ENCODE measurements at regions not wholly inside any gene's neighbourhood (a gene's known extent, or its start where the extent isn't known, plus 50 kb on each side); places are given as distances from the start of the nearest gene placed in this dataset.

DNA sequence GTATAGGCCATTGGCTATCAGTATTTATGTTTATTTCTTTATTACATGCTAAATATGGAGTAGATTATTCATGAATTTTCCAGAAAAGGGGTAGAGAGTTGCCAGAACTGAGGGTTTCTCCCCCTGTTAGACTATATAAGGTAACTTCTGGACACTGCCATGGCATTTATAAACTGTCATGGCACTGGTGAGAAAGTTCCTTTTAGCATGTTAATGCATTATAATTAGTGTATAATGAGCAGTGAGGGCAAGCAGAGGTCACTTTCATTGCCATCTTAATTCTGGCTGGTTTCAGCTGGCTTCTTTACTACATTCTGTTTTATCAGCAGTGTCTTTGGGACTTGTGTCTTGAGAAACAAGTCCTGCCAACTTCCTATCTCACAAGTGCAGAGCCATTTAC is 220.0 kb upstream of the CNR1 start:
- Mint-ChIP-seq H3K4me3 (ENCODE audit: unreplicated experiment) (no peak overlapping the region), H3K27me3 (ENCODE audit: unreplicated experiment) (no peaks in the 10 kb centered on the region), H3K4me1 (ENCODE audit: unreplicated experiment) (no peaks in the 10 kb centered on the region), H3K27ac (ENCODE audit: unreplicated experiment) (no peak overlapping the region), H3K9me3 (ENCODE audit: unreplicated experiment) (no peaks in the 10 kb centered on the region), H3K36me3 (ENCODE audit: low read depth, unreplicated experiment) (no peaks in the 10 kb centered on the region)
- no peak for DNase-seq (ENCODE audit: low spot score)
- TF ChIP-seq, protein P1, sequence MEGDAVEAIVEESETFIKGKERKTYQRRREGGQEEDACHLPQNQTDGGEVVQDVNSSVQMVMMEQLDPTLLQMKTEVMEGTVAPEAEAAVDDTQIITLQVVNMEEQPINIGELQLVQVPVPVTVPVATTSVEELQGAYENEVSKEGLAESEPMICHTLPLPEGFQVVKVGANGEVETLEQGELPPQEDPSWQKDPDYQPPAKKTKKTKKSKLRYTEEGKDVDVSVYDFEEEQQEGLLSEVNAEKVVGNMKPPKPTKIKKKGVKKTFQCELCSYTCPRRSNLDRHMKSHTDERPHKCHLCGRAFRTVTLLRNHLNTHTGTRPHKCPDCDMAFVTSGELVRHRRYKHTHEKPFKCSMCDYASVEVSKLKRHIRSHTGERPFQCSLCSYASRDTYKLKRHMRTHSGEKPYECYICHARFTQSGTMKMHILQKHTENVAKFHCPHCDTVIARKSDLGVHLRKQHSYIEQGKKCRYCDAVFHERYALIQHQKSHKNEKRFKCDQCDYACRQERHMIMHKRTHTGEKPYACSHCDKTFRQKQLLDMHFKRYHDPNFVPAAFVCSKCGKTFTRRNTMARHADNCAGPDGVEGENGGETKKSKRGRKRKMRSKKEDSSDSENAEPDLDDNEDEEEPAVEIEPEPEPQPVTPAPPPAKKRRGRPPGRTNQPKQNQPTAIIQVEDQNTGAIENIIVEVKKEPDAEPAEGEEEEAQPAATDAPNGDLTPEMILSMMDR (IDR thresholded peaks at IDR 0.05; ENCODE audit: unreplicated experiment), result no peak

DNA sequence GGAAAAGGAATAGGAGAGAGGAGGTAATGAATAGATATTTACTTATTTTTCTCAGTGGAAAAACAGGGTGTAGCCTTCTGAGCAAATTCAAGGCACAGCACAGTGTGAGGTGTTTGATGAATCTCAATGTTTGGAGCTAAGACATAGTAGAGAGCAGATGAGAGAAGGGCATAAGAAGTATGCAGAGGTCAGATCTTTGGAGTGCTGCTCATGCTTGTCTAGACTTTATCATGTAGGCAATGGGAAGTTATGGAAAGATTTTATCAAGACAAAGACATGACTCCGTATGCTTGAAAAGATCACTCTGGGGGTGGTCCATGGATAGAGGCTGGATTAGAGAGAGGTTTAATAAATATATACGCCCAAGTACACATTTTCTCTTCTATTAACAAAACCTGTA is 217.0 kb upstream of the CNR1 start:
- no peaks in the 10 kb centered on the region for H3K36me3 Mint-ChIP-seq (ENCODE audit: low read depth, unreplicated experiment)
- no peak overlapping the region for H3K4me3 Mint-ChIP-seq (ENCODE audit: unreplicated experiment)
- no peak overlapping the region for H3K27ac Mint-ChIP-seq (ENCODE audit: unreplicated experiment)
- no peak for DNase-seq (ENCODE audit: low spot score)
- no peaks in the 10 kb centered on the region for H3K27me3 Mint-ChIP-seq (ENCODE audit: unreplicated experiment)
- TF ChIP-seq, protein P1 (IDR thresholded peaks at IDR 0.05; ENCODE audit: unreplicated experiment), result no peak
- H3K9me3 Mint-ChIP-seq (ENCODE audit: unreplicated experiment), result no peaks in the 10 kb centered on the region
- peaks cover 4% of the 10 kb centered on the region for H3K4me1 Mint-ChIP-seq (ENCODE audit: unreplicated experiment)

DNA sequence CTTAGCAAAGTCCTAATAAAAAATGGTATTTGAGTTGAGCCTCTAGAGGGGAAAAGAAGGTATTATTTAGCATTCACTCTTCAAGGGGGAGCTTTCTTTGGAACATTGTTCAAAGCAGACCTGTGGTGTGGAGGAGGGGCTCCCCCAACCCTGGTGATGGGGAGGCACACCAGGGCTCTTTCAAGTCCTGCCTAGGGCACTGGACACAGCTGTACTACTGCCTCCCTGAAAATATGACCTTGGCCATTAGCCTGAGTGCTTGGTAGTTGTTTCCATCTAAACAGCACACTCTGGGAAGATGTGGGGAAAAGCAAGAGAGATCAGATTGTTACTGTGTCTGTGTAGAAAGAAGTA is 215.1 kb upstream of the CNR1 start:
- Mint-ChIP-seq H3K4me3 (ENCODE audit: unreplicated experiment) (no peak overlapping the region), H3K27ac (ENCODE audit: unreplicated experiment) (no peak overlapping the region), H3K27me3 (ENCODE audit: unreplicated experiment) (no peaks in the 10 kb centered on the region), H3K9me3 (ENCODE audit: unreplicated experiment) (no peaks in the 10 kb centered on the region), H3K4me1 (ENCODE audit: unreplicated experiment) (peaks cover 4% of the 10 kb centered on the region), H3K36me3 (ENCODE audit: low read depth, unreplicated experiment) (no peaks in the 10 kb centered on the region)
- TF ChIP-seq, protein P1 (IDR thresholded peaks at IDR 0.05; ENCODE audit: unreplicated experiment), result no peak
- no peak for DNase-seq (ENCODE audit: low spot score)

DNA sequence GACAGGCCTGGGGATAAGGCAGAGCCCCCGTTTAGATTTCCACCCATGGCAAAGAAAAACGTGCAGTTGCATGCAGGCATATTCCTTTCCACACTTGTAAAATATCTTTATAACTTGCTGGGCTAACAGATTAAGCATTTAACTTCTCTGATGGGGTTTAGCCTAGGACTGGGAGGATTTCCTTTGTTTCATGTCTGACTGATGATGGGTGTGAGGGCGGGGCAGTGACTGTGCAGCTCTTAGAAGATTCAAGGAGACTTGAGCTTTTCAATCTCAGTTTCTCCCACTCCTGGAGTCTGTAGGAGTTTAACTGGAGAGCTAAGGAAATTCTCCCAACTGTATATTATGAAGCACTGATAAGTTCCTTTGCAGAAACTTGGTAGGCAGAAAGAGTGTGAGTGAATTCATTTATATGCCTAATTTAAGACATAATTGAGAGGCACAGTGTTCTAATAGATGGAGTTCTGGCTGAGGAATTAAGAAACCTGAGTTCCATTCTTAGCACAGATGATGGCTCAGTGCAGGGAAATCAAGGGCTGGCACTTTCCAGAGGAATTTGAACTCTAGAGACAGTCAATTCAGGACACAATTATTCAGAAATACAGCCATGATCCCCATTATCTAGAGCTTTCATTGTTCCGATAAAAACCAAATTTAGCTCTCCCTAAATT is 214.6 kb upstream of the CNR1 start:
- Mint-ChIP-seq H3K9me3 (ENCODE audit: unreplicated experiment) (no peaks in the 10 kb centered on the region), H3K4me3 (ENCODE audit: unreplicated experiment) (no peak overlapping the region), H3K27me3 (ENCODE audit: unreplicated experiment) (peaks cover 1% of the 10 kb centered on the region), H3K27ac (ENCODE audit: unreplicated experiment) (no peak overlapping the region), H3K4me1 (ENCODE audit: unreplicated experiment) (peaks cover 4% of the 10 kb centered on the region), H3K36me3 (ENCODE audit: low read depth, unreplicated experiment) (no peaks in the 10 kb centered on the region)
- DNase-seq (ENCODE audit: low spot score), result no peak
- TF ChIP-seq, protein P1 (IDR thresholded peaks at IDR 0.05; ENCODE audit: unreplicated experiment), result no peak

DNA sequence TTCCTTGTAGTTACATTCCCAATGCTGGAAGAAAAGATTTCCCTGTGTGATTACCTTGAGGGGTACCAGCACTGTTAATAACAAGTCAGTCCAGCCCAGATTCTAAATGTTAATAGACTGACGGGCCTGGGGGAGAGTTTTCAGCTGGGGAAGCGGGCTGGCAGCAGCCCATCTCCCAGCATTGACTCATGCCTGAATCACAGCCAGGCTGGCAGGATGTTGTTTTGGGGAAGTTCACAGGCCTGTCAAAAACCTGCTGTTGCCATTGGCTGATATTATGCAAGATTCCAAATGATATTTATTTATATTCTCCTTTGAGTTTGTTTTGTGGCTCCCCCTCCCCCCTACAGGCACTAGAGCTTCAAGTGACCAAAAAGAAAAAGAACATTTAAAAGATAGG is 213.9 kb upstream of the CNR1 start:
- Mint-ChIP-seq H3K36me3 (ENCODE audit: low read depth, unreplicated experiment) (no peaks in the 10 kb centered on the region), H3K4me1 (ENCODE audit: unreplicated experiment) (peaks cover 7% of the 10 kb centered on the region), H3K4me3 (ENCODE audit: unreplicated experiment) (no peak overlapping the region), H3K27ac (ENCODE audit: unreplicated experiment) (no peak overlapping the region), H3K9me3 (ENCODE audit: unreplicated experiment) (no peaks in the 10 kb centered on the region), H3K27me3 (ENCODE audit: unreplicated experiment) (peaks cover 1% of the 10 kb centered on the region)
- TF ChIP-seq, protein P1 (IDR thresholded peaks at IDR 0.05; ENCODE audit: unreplicated experiment), result no peak
- DNase-seq (ENCODE audit: low spot score), result no peak

Measured in endothelial cell (in vitro differentiated cells).